GM06990 (cell line): ENCODE measurements at regions not wholly inside any gene's neighbourhood (a gene's known extent, or its start where the extent isn't known, plus 50 kb on each side); places are given as distances from the start of the nearest gene placed in this dataset.

Experiments used
- DNase-seq: peaks from one replicate; pipeline ENCODE4 v3.0.0-alpha.2; 2011; ENCODE audit not compliant: insufficient read length; ENCODE audit errors: extremely low read depth
- H3K27me3 ChIP-seq: replicated peaks from 2 replicates; pipeline ENCODE4 v1.6.0; 2011; ENCODE audit warnings: low read length; ENCODE audit not compliant: control insufficient read depth, insufficient read depth
- H3K36me3 ChIP-seq: 2 replicates; pipeline ENCODE4 v1.5.1; 2011; ENCODE audit warnings: low read length; ENCODE audit not compliant: control insufficient read depth, insufficient read depth
- H3K4me3 ChIP-seq: replicated peaks from 2 replicates; pipeline ENCODE4 v1.5.1; 2011; ENCODE audit warnings: low read depth, mild to moderate bottlenecking, control low read depth, low read length
- CTCF ChIP-seq: IDR thresholded peaks from 2 replicates; pipeline ENCODE4 v1.5.1; 2011; ENCODE audit warnings: low read length, control low read depth, mild to moderate bottlenecking, inconsistent platforms; ENCODE audit not compliant: insufficient read depth, poor library complexity, severe bottlenecking

- H3K36me3 ChIP-seq: no peaks in the 10 kb centered on the region
- no peak overlapping the region for H3K4me3 ChIP-seq
- no peak for DNase-seq
- TF ChIP-seq CTCF: no peak
- H3K27me3 ChIP-seq: no peaks in the 10 kb centered on the region
Measured at GRCh38 chr1:163421701-163422100, 99.9 kb downstream of the NUF2 start.

GRCh38 chr1:163422738-163423404 is 101.1 kb downstream of the NUF2 start:
- DNase-seq: no peak
- Histone ChIP-seq H3K4me3 (no peak overlapping the region), H3K27me3 (no peaks in the 10 kb centered on the region), H3K36me3 (no peaks in the 10 kb centered on the region)
- TF ChIP-seq CTCF: no peak

DNA sequence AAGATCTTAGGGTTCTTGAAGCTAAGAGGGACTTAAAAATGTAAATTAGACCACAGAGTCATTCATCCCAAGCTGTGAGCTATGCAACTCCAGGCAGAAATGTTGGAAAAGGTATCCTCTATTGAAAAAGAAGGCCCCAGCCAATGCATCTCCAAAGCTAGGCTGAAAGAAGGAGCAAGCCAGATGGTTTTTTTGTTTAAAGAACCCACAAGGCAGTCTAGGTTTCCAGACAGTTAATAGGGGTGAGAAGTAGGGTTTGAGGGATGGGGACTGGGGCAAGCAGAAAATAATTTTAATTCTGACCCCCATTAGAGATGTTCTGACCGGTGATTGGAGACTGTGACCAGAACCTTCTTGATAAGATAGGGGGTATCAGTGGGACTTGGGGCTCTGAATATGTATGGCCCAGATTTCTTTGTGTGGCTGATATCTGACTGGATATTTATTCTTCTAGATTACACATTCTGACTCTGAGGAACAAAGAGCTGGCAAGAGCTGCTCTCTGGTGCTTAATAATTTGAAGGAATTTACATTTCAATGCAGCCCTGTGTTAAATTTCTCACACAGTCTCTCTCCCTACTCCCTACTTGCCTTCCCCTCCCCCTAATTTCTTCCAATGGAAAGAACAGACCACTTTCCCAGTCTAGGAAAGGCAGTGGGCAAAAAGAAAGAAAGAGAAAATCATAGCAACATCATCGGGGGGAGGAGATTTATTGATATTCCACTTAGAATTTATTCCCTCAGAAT is 104.9 kb downstream of the NUF2 start:
- no peak for TF ChIP-seq CTCF
- Histone ChIP-seq H3K36me3 (no peaks in the 10 kb centered on the region), H3K4me3 (no peak overlapping the region), H3K27me3 (no peaks in the 10 kb centered on the region)
- no peak for DNase-seq

GRCh38 chr1:163427279-163427678 is 105.5 kb downstream of the NUF2 start:
- Histone ChIP-seq H3K4me3 (no peak overlapping the region), H3K27me3 (no peaks in the 10 kb centered on the region), H3K36me3 (no peaks in the 10 kb centered on the region)
- TF ChIP-seq CTCF: no peak
- DNase-seq: no peak

DNA sequence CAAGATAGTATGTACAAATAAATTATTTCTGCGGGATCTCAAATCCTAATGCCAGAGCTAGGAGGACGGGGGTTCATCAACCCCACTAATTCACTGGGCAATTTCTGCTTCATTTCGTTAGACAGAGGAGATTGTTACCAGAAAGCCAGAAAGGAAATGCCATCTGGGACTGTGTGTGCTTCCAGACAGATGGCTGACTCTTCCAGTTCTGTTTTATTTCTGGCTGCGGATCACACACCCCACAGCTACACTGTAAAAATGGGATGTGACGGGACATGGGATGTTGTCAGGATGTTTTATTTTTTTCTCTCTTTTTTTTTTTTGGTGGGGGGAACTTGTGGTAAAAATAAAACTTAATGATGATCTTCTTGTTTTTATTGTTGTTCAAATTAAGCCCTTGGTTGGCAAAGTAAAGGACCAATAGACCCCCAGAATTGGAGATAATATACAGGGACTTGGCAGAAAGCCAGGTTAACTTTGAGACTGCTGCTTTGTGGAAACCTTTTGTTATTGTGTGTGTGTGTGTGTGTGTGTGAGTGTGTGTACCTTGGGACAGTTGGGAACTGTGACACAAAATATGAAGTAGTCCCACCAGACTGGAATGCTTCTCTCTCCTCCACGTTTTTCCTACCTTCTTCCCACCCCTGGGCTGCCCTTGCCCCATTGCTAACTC is 114.5 kb downstream of the NUF2 start:
- Histone ChIP-seq H3K36me3 (no peaks in the 10 kb centered on the region), H3K4me3 (no peak overlapping the region), H3K27me3 (no peaks in the 10 kb centered on the region)
- DNase-seq: no peak
- TF ChIP-seq CTCF: no peak
